ENCODE measurements at regions not wholly inside any gene's neighbourhood (a gene's known extent, or its start where the extent isn't known, plus 50 kb on each side); places are given as distances from the start of the nearest gene placed in this dataset.

DNA sequence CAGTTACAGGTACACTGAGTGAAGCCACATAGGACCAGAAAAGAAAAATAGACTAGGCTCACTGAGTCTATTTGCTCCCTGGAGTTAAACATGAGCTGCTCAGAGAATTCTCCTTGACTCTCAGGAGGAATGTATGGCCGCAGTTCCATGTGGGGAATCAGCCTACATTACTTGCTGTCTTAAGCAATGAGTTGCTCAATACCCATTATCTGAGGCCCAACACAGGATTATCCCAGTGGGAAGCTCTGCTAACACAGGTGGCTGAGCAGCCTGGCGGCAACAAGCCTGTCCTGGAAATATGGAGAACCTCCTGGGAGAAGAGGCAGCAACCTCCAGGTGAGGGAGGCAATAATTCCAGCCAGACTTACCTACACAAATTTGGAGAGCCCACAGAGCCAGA is 177.5 kb upstream of the NREP start:
- ATAC-seq (no peak), DNase-seq (no peak)
- no peak for TF ChIP-seq POLR2A (IDR thresholded peaks at IDR 0.05)
- TF ChIP-seq, protein P1, sequence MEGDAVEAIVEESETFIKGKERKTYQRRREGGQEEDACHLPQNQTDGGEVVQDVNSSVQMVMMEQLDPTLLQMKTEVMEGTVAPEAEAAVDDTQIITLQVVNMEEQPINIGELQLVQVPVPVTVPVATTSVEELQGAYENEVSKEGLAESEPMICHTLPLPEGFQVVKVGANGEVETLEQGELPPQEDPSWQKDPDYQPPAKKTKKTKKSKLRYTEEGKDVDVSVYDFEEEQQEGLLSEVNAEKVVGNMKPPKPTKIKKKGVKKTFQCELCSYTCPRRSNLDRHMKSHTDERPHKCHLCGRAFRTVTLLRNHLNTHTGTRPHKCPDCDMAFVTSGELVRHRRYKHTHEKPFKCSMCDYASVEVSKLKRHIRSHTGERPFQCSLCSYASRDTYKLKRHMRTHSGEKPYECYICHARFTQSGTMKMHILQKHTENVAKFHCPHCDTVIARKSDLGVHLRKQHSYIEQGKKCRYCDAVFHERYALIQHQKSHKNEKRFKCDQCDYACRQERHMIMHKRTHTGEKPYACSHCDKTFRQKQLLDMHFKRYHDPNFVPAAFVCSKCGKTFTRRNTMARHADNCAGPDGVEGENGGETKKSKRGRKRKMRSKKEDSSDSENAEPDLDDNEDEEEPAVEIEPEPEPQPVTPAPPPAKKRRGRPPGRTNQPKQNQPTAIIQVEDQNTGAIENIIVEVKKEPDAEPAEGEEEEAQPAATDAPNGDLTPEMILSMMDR (IDR thresholded peaks at IDR 0.05 in 4 of 5, conservative IDR thresholded peaks at IDR 0.05 in 1 of 5): no peak
- H3K27me3 ChIP-seq: no peaks in the 10 kb centered on the region
- no peak overlapping the region for H3K4me3 ChIP-seq
- peaks cover 0 to 2% of the 10 kb centered on the region in 2 donors for H3K4me1 ChIP-seq
- H3K9me3 ChIP-seq: no peaks in the 10 kb centered on the region
- no peaks in the 10 kb centered on the region for H3K36me3 ChIP-seq
- intact Hi-C loops (cut with DNase I; ENCODE audit: low total_unique reads) (no loop called here), in situ Hi-C loops (cut with MboI; ENCODE audit: low sequenced_read_pairs in 4 of 4) (no loop called here)
- no peak overlapping the region for H3K27ac ChIP-seq

DNA sequence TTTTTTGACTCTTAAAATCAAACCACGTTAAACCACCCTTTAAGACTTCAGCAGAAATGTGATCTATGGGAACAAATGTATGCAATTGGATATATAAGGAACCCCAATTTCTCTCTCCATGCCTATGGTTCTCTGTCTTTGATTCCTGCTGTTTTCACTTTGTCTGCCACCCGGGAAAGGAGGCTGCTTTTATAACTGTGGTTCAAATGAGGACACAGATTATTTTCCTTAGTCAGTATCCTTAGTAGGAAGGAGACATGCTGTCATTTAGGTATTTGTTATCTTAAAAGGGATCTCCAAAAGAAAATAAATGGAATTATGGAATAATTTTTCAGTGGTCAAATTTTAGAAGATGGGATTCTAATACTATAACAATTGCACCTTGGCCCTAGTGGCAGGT is 176.1 kb upstream of the NREP start:
- Histone ChIP-seq H3K4me3 (no peak overlapping the region), H3K27me3 (no peaks in the 10 kb centered on the region), H3K4me1 (peaks cover 0 to 2% of the 10 kb centered on the region in 2 donors), H3K9me3 (no peaks in the 10 kb centered on the region), H3K36me3 (no peaks in the 10 kb centered on the region), H3K27ac (no peak overlapping the region)
- no peak for DNase-seq
- TF ChIP-seq, protein P1 (IDR thresholded peaks at IDR 0.05 in 4 of 5, conservative IDR thresholded peaks at IDR 0.05 in 1 of 5): no peak
- no peak for TF ChIP-seq POLR2A (IDR thresholded peaks at IDR 0.05)
- intact Hi-C loops (cut with DNase I; ENCODE audit: low total_unique reads): no loop called here
- in situ Hi-C loops (cut with MboI; ENCODE audit: low sequenced_read_pairs in 4 of 4): no loop called here
- no peak for ATAC-seq

DNA sequence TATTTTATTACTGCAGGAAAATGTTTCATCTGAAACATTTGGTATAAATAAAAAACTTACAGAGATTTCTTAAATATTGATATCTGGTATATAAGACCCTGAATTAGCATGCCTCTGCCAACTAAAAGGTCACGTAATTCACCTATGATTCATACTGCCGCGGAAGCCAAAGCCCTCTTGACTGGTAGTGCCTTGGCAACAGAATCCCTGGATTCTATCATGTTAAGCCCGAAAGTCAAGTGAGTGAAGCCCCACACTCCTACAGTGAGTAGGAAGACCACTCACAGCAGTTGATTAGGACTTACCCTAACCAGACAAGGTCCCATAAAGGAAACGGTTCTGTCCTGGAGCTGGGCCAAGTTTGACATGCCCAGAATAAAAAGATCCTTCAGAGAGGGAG is 175.6 kb upstream of the NREP start:
- TF ChIP-seq, protein P1 (IDR thresholded peaks at IDR 0.05 in 4 of 5, conservative IDR thresholded peaks at IDR 0.05 in 1 of 5): no peak
- no peak for TF ChIP-seq POLR2A (IDR thresholded peaks at IDR 0.05)
- H3K4me1 ChIP-seq: peaks cover 0 to 2% of the 10 kb centered on the region in 2 donors
- H3K27ac ChIP-seq: no peak overlapping the region
- DNase-seq (no peak), ATAC-seq (no peak)
- no peaks in the 10 kb centered on the region for H3K36me3 ChIP-seq
- H3K4me3 ChIP-seq: no peak overlapping the region
- intact Hi-C loops (cut with DNase I; ENCODE audit: low total_unique reads): no loop called here
- no peaks in the 10 kb centered on the region for H3K27me3 ChIP-seq
- no peaks in the 10 kb centered on the region for H3K9me3 ChIP-seq
- in situ Hi-C loops (cut with MboI; ENCODE audit: low sequenced_read_pairs in 4 of 4): no loop called here

DNA sequence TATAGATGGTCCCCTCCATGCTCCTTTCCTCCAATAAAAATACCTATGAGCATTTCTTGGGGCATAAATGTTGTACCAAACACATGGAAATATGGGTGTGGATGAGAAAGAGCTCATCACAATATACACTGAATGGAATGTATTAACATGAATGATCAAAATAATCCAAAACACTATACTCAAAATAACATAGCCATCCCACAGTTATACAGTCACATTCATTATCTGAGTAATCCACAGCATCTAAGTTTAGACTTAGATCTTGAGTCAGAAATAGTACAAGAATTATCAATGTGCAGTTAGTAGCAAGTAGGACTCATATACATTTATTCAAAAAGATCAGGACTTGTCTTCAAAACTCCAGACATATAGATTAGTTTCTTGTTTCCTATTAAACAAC is 175.2 kb upstream of the NREP start:
- H3K4me3 ChIP-seq: no peak overlapping the region
- no peak overlapping the region for H3K27ac ChIP-seq
- no peaks in the 10 kb centered on the region for H3K27me3 ChIP-seq
- no peaks in the 10 kb centered on the region for H3K36me3 ChIP-seq
- TF ChIP-seq, protein P1 (IDR thresholded peaks at IDR 0.05 in 4 of 5, conservative IDR thresholded peaks at IDR 0.05 in 1 of 5): no peak
- no peak for TF ChIP-seq POLR2A (IDR thresholded peaks at IDR 0.05)
- no peak for DNase-seq
- in situ Hi-C loops (cut with MboI; ENCODE audit: low sequenced_read_pairs in 4 of 4) (no loop called here), intact Hi-C loops (cut with DNase I; ENCODE audit: low total_unique reads) (no loop called here)
- H3K4me1 ChIP-seq: peaks cover 0 to 2% of the 10 kb centered on the region in 2 donors
- ATAC-seq: no peak
- no peaks in the 10 kb centered on the region for H3K9me3 ChIP-seq

DNA sequence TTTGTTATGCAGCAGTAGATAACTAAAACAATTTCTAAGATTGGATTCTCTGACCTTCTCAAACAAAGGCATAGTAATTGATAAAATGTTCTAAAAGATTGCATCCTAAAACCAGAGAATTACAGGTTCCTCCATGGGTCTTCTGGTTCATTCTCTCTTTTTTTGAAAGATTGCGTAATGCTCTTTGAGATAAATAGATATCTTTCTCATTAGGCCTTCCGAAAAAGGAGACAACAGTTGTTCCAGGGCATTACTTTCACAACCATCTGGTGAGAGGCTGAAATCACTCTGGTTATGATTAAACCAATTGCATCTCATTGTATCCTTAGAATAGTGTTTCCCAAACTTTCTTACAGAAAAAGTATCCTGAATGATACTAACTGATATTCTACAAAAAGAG is 174.7 kb upstream of the NREP start:
- Histone ChIP-seq H3K4me3 (no peak overlapping the region), H3K4me1 (peaks cover 0 to 2% of the 10 kb centered on the region in 2 donors), H3K27me3 (no peaks in the 10 kb centered on the region), H3K9me3 (no peaks in the 10 kb centered on the region), H3K27ac (no peak overlapping the region), H3K36me3 (no peaks in the 10 kb centered on the region)
- in situ Hi-C loops (cut with MboI; ENCODE audit: low sequenced_read_pairs in 4 of 4) (no loop called here), intact Hi-C loops (cut with DNase I; ENCODE audit: low total_unique reads) (no loop called here)
- DNase-seq (no peak), ATAC-seq (no peak)
- TF ChIP-seq POLR2A (IDR thresholded peaks at IDR 0.05): no peak
- TF ChIP-seq, protein P1 (IDR thresholded peaks at IDR 0.05 in 4 of 5, conservative IDR thresholded peaks at IDR 0.05 in 1 of 5): no peak
